ENCODE measurements at regions not wholly inside any gene's neighbourhood (a gene's known extent, or its start where the extent isn't known, plus 50 kb on each side); places are given as distances from the start of the nearest gene placed in this dataset.
A peak's percentile ranks its signal among the peaks of the same experiment; 100 is the strongest.
"Not testable (repeated sequence)": the region's sequence is repeated elsewhere in the genome, so short reads cannot be mapped to it uniquely, and the experiment has no call there.

- no peak for DNase-seq
These were observed 374.1 kb downstream of the CD109 start for GRCh38 chr6:74070091-74070490.

GRCh38 chr6:74069089-74069581 is 373.1 kb downstream of the CD109 start:
- no peak for DNase-seq

GRCh38 chr6:74066168-74066871 is 370.3 kb downstream of the CD109 start:
- DNase-seq, result no peak

GRCh38 chr6:74065705-74066104 is 369.7 kb downstream of the CD109 start:
- DNase-seq, result no peak

GRCh38 chr6:74063391-74063790 is 367.4 kb downstream of the CD109 start:
- DNase-seq, result no peak

- DNase-seq, result no peak
These were observed 365.2 kb downstream of the CD109 start for GRCh38 chr6:74061201-74061600.

GRCh38 chr6:74060354-74060753 is 364.4 kb downstream of the CD109 start:
- DNase-seq, result no peak

GRCh38 chr6:74058606-74059005 is 362.6 kb downstream of the CD109 start:
- no peak for DNase-seq

GRCh38 chr6:74057326-74057725 is 361.3 kb downstream of the CD109 start:
- no peak for DNase-seq

- no peak for DNase-seq
These were observed 358.2 kb downstream of the CD109 start for GRCh38 chr6:74054190-74054589.

- no peak for DNase-seq
These were observed 354.9 kb downstream of the CD109 start for GRCh38 chr6:74050921-74051320.

- DNase-seq, result no peak
These were observed 352.4 kb downstream of the CD109 start for GRCh38 chr6:74048387-74048786.

- no peak for DNase-seq
These were observed 348.6 kb downstream of the CD109 start for GRCh38 chr6:74044417-74045096.

GRCh38 chr6:74041420-74041819 is 345.4 kb downstream of the CD109 start:
- no peak for DNase-seq

GRCh38 chr6:74018825-74019224 is 322.8 kb downstream of the CD109 start:
- no peak for DNase-seq

GRCh38 chr6:74015427-74015826 is 319.4 kb downstream of the CD109 start:
- DNase-seq, result no peak

- DNase-seq, result no peak
These were observed 304.9 kb downstream of the CD109 start for GRCh38 chr6:74000666-74001490.

- not testable (repeated sequence) for DNase-seq
These were observed 294.7 kb downstream of the CD109 start for GRCh38 chr6:73990609-73991238.

GRCh38 chr6:73989428-73989827 is 293.4 kb downstream of the CD109 start:
- DNase-seq, result no peak

- peak in 1 of 5 experiments; percentile 3 for DNase-seq
These were observed 289.9 kb downstream of the CD109 start for GRCh38 chr6:73985891-73986290.

GRCh38 chr6:73984571-73985210 is 288.7 kb downstream of the CD109 start:
- no peak for DNase-seq

GRCh38 chr6:73983367-73983766 is 287.4 kb downstream of the CD109 start:
- no peak for DNase-seq
